GM21447 (cell line): ENCODE measurements at regions not wholly inside any gene's neighbourhood (a gene's known extent, or its start where the extent isn't known, plus 50 kb on each side); places are given as distances from the start of the nearest gene placed in this dataset.

Source experiments
- ATAC-seq: cut with Tn5 transposase; IDR thresholded peaks from one replicate; pipeline ENCODE4 v1.9.1; 2021; ENCODE audit not compliant: unreplicated experiment

DNA sequence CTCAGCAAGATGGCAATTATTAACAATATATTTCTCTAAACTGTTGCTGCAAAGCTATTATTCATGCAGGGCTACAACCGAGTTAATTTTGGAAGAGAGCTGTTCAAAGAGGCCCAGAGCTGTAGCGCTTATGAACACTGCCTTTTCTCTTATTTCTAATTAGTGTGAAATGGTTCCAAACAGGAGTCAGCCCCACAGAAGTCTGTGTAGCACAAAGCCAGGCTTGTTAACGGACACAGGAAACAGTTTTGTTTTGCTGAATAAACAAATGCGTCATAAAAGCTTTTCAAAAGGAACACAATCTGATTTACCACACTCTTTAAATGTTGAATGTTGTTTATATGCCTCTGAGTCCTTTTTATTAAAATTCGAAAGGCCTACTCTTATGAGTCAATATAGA lies 396.5 kb downstream of the ANXA1 start:
- ATAC-seq, result no peak

DNA sequence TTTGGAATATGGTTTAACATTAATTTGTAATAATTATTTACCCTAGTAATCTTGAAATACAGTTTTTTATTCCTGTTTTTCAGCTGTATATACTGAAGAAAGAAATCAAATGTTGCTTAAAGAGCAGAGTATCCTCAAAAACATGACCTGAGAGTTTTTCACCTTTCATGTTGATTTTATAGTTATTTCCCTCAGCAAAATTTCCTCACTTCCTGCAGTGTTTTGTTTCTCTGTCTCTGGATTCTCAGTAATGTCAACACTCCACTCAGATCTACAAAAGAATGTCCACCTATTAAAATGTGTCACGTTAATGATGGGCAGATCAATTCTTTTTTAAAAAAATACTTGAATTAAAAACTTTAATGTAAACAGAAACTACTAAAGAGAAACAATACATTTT lies 398.3 kb downstream of the ANXA1 start:
- no peak for ATAC-seq

DNA sequence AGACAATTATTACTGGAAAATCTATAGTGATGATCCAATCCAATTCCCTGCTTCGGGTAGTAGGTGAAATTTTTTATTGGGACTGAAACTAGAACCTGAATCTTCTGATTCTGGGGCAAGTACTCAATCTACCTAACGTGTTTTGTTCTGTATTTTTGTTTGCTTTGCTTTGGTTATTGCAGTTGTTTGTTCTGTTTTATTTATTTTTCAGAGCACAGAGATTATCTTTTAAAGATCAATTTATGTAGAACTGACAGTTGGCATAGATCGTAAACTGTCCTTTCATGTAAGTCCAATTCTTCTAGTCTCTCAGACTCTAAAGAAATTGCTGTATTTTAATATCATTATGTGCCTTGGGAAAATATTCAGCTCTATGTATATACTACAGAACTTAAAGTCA lies 401.6 kb downstream of the ANXA1 start:
- ATAC-seq, result no peak

DNA sequence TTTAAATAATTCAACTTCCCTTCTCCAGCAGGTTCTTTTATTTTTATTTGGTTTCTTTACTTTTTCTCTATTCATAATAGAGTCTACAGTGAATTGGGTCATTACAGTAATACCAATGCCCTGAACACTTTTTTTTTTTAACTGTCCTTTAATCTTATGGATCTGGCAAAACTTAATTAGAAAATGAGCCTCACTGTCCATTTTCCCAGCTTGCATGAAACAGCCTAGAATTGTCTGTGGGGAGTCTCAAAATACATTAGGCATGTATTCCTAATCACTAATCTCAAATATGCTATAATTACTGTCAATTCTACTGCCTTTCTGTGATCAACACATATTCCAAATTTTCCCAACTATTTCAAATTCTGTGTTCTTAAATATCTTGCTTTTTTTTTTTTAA lies 406.8 kb downstream of the ANXA1 start:
- no peak for ATAC-seq

DNA sequence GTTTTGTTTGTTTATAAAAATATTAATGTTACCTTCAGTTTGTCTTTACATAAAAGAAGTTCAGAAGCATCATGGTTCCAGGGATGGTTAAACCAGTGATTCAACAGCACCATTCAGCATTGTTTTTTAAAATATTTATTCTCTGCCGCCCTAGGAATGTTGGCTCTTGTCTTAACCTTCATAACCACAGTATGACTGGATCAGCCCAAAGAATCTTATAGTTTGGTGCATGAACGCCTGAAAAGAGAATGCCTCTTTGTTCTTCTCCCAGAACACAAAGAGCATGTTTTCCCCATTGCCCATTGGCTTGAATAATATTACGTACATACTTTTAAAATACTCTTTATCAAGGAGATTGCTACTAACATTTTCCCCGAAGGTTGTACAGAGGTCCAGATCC lies 413.4 kb downstream of the ANXA1 start:
- ATAC-seq, result no peak

DNA sequence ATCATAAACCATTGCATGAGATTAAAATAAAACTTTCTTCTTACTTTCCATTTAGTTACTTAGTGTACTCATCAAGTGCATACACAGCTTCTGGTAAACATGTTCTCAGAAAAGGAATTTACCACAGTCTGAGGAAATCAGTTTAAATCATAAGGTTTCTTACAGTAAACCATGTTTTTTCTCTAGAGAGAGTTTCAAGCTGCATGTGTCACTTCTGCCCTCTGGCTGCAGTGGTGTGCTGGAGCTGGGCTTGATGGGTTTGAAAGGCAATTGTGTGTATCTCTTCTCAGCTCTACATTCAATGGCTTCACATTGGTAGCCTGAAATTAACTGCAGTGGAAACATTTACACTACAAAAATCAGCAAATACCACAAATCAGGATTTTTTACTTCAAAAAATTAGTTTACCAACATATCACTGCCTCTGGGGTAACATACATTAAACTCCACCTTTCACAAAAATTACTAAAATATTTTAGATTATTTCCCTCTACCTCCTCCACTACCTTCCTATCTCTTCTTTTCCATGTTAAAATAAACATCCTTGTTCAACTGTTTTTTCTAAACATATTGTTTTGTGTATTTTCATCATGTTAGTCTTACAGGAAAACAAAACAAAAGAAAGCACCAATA lies 414.3 kb downstream of the ANXA1 start:
- ATAC-seq, result no peak

DNA sequence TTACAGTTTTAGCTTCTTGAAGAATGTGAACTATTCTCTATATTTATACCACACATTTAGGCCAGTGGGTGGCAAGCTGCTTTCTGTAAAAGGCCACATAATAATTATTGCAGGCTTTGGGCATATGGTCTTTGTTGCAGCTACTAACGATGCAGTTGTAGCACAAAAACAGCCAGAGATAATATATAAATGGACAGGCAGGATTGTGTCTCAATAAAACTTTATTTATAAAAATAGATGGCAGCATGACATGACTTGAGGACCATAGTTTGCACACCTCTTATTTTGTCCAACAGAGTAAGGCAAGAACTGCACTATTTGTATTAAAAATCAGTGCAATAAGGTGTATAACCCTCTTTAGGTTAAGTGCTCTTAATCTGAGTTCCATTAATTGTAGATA lies 415.0 kb downstream of the ANXA1 start:
- no peak for ATAC-seq

DNA sequence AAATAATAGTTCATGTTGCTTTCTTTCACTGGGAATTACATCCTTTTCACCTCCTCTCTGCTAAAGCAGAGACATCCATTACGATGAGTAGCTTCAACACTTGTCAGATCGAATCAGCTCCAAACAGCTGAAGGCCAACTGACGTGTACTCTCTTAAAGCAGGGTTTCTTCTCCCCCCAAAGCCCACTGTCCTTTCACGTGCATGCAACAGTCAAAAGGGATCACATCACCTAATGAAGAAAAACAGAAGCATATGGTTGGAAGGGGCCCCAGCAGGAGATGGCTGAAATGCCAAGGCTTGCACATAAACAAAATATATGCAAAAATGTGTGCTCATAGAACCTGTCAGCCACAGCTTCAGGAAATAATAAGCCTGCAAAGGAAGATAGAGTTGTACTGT lies 421.6 kb downstream of the ANXA1 start:
- no peak for ATAC-seq

DNA sequence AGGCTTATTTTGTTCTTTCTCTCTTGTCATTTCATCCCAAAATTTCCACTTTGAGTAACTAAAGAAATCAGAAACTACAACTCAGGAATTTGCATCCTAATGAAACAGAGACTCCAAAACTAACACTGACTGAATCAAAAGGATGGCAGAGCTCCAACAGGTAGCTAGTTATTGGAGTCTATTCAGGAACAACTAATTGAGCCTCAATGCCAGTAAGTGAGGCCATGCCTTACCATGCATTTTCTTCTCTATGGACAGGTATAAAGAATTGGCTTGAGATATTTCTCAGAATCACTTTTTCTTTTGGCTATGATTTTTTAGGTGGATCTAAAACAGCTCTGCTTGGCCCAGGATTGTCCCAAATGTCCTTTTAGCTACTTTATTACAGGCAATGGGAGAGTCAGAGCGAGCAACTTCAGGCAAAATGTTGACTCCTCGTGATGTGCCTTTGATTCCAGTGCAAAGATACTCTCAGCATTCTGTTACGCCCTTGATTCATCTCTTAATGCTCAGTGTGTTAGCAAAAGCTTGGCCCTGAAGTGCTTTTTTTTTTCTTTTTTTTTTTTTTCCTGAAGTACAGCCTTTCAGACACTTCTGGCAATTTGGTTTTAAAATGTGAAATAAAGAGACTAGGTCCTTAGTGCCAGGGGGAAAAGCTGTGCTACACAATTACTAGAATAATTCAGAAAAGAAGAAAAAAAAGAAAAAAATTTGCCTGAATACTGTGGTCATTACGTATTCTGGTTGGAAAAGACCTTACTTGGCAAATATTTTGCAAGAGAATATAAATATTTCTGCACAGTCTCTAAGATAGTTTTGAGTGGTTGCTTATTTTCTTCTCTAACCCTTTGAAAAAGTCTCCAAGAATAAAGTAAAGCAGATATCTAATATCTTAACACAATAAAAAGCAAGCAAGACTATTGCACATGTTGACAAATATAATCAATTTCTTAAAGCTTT lies 423.7 kb downstream of the ANXA1 start:
- ATAC-seq, result no peak

DNA sequence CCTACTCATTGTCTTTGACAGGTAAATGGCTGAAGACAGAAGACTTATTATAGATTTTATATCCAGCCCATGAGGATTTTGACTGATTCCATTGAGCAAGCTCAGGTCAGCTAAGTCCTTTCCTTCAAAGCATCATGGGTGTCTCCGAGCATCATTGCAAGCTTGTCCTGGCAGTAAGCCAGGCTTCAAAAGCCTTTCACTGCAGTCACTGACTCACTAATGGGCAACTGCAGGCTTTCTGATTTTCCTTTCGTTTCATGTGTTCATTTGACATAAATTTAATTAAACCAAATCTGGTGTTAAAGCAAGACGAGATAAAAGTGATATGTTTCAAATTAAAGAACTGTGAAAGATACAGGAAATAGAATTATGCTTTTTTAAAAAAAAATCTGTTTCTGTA lies 426.2 kb downstream of the ANXA1 start:
- no peak for ATAC-seq

DNA sequence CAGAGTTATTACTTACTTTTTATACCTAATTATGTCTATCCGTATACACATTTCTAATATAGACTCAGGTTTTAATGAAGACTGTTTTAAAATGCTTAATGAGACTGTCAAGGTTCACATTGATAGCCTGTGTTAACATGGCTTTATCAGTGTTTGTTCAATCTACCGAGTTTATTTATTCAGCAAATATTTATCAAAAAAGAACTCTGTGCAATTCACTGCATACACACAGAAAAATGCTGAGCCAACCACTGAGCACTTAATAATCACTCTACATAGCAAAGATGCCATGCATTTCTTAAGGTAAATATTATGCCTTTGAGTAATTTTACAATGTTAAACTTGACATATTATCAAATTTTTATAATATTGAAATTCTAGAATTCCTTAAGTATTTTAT lies 428.2 kb downstream of the ANXA1 start:
- no peak for ATAC-seq

DNA sequence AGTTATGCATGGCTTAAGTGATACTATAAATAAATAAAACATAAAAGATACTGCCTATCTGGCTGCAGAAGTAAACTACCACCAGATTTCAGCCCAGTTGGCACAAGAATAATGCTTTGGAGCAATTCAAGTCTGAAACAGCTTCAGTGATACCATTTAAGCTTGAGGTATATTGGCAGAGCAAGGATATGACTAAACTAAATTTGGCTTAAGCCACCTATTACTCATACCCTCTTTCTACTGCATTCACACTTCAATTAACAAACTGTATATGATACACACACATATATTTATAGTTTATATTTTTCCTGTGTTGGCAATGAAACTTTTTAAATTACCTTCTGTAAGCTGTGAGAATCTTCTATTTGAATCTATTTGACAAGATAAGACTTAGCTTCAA lies 431.9 kb downstream of the ANXA1 start:
- ATAC-seq, result no peak

DNA sequence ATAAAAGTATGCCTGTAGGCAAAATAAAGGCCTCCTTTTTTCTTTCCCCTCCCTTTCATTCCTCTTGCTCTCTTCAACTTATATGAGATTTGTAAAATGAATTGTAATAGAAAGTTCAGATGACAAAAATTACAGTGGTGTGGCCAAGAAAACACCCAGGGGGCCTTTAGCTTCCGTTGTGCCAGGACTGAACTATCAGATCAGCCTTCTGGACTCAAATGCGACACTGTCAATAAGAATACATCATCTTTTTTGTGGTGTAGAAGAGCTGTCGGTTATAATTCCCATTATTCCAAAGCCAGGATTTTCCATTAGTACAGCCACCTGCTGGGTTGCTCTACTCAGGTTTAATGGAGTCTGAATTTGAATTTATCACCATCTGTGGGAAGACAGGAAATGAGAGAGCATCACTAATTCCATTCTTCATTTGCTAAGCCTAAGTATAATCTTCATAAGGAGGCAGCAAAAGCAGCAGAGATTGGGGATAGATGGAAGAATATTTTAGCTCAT lies 443.4 kb downstream of the ANXA1 start:
- no peak for ATAC-seq

DNA sequence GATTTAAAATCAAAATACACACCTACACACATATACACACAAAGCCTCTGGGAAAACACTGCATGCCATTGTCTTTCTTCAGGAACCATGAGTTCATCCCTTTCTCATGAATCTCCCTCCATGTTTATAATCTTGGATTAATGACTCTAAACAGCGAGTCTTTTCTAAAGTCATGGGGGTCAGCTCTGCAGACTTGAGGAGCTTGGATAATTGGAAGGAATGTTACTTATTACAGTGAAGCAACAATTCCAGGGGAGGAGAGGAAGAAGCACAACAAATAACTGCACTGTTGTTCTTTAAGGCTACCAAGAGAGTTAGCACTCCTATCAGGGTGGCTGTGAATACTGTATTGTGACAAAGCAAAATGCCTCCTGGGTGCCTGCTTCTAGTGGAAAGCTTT lies 444.7 kb downstream of the ANXA1 start:
- no peak for ATAC-seq

DNA sequence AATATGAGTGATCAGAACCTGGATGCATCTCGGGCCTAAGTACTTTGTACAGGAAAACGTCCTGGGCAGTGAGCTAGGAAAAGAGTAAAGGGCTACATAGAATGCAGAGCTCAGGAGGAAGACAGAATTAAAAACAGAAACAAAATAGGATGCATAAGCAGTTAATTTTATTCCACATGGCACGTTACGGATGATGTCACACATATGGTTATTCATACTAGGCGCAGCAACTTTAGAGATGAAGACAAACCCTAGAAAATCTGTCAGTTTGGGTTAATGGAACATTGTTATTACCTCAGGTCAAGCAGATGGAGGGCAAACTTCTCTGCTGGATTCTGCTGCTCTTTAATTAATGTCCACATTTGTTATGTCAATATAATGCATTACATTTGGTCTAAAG lies 445.4 kb downstream of the ANXA1 start:
- no peak for ATAC-seq

DNA sequence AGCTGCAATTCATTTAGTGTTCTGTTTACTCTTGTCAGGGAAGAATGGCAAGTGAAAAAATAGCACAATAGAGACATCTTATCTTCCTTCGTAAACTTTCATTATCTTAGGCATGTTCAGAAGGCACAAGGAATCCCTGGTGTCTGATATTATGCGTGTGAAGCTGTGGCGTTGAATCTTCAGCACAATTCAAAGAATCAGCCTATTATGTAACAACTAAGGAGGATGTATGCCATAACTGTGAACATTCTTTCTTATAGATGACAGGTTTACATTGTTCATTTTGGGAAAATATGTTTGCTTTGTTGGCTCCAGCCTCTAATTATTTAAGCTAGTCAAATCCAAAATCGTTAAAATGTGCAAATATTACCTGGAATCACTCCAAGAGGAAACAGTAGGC lies 446.1 kb downstream of the ANXA1 start:
- ATAC-seq, result no peak

DNA sequence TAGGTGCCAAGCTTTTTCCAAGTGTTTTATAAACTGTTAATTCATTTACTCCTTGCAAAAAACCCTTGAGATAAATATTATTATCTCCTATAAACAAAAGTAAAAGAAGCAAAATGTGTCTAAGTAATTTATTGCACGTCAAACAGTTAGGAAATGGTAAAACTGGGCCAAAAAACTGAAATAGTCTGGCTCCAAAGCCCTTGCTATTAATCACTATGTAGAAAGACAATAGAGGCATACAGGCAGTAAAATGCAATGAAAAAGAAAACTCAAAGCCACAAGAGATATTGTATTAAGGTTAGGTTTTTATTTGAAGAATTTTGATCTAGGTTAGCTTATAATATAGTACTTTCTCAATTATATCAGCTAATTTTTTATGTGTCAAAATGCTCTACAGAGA lies 457.7 kb downstream of the ANXA1 start:
- ATAC-seq, result no peak

DNA sequence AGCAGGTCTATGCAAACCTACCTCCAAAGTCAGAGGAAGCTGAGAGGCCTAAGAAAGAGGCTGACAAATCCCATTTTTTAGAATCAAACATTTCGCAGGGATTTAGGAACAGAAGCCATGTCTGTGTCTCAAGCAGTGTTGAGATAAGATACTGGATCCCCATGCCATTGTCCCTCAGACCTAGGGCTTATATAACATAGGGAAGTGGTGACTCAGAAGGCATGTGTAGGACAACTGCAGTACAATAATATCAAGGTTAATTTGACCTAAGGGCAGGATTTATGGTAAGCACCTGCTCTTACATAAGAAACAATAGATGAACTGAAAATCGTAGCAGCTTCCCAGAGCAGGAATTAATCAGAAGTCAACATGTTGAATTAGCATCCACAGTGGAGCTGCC lies 459.4 kb downstream of the ANXA1 start:
- ATAC-seq, result no peak

DNA sequence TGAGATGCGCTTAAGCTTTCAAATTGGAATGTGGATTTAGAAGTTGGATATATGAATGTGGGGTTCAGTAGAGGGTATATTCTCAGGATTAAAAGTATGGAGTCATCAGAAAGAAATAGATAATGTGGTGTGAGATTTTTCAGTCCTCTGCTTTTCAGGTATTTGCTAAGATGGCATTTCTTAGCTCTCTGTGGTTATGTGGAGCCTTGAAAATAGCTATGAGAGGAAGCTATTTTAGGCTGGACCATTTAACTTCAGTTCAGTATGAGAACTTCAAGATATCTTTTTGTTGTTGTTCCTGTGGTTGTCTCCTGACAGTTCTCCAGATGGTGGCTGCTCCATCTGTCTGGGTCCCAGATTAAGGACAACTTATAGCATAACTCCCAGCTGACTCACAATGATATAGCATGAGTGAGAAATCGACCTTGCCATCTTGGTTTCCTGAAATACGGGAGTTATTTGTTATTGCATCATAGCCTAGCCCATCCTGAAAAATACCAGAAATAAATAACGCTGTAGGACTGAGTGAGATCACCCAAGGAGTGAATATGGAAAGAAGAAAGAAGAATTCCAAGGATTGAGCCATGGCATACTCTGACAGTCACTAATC lies 461.5 kb downstream of the ANXA1 start:
- ATAC-seq, result no peak

DNA sequence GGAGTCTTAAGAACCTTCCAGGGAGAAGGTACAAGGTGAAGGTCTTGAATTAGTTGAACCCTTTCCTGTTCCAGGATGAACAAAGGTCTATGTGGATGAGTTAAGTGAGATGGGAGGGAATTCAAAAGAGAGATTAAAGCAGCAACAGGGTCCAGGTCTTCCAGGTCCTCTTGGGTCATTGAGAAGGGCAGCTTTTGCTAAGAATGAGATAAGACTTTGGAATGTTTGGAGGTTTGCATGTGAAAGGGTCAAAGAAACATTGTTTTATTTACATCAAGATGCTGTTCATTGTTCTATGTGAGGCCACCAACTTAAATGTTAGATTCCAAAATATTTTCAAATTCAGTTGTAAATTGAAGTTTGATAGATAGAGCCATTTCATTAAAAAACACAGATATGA lies 463.9 kb downstream of the ANXA1 start:
- no peak for ATAC-seq

DNA sequence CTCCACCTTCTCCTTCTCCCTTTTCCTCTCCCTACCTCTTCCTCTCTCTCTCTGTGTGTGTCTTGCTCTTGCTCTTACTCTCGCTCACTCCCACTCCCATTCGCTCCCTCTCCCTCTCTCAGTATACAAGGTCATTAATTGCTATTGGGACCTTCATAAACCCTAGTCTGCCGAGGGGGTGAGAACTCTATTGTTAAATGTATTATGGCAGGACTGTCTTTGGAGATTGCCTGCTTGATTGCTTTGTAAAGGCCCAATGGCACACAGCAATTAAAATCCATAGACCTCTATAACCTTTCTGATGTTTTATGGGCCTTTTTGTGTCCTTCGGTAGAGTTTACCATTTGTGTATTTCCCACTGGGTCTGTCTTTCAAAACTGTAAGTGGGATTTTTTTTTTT lies 465.9 kb downstream of the ANXA1 start:
- no peak for ATAC-seq

DNA sequence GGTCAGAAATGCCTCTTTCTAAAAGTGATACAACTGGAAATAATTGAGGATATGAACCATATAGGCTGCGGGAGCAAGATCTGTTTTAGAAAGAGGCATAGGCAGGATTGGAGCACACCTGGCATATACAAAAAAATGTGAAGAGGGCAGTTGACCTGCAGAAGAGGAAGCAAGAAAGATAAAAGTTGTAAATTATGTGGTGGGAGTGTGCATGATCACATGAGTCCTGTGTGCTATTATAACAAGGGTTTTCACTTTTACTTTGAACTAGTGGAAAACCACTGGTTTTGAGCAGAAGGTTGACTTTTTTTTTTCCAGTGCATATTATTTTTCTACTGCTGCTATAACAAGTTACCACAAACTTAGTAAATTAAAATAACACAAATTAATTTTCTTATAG lies 489.3 kb downstream of the ANXA1 start:
- ATAC-seq, result no peak
